ENCODE measurements at regions not wholly inside any gene's neighbourhood (a gene's known extent, or its start where the extent isn't known, plus 50 kb on each side); places are given as distances from the start of the nearest gene placed in this dataset.

- DNase-seq (ENCODE audit: low read depth), result no peak
Measured at GRCh38 chr2:104318001-104318665, 535.8 kb upstream of the POU3F3 start.

GRCh38 chr2:104321116-104321795 is 532.7 kb upstream of the POU3F3 start:
- no peak for DNase-seq (ENCODE audit: low read depth)

GRCh38 chr2:104321796-104322349 is 532.0 kb upstream of the POU3F3 start:
- no peak for DNase-seq (ENCODE audit: low read depth)

- no peak for DNase-seq (ENCODE audit: low read depth)
Measured at GRCh38 chr2:104332731-104333130, 521.2 kb upstream of the POU3F3 start.

- DNase-seq (ENCODE audit: low read depth), result no peak
Measured at GRCh38 chr2:104337869-104338268, 516.0 kb upstream of the POU3F3 start.

- DNase-seq (ENCODE audit: low read depth), result no peak
Measured at GRCh38 chr2:104340162-104340561, 513.8 kb upstream of the POU3F3 start.

- no peak for DNase-seq (ENCODE audit: low read depth)
Measured at GRCh38 chr2:104340879-104341828, 512.8 kb upstream of the POU3F3 start.

- no peak for DNase-seq (ENCODE audit: low read depth)
Measured at GRCh38 chr2:104344306-104344705, 509.6 kb upstream of the POU3F3 start.

GRCh38 chr2:104344985-104345384 is 508.9 kb upstream of the POU3F3 start:
- DNase-seq (ENCODE audit: low read depth), result no peak

- no peak for DNase-seq (ENCODE audit: low read depth)
Measured at GRCh38 chr2:104358122-104358521, 495.8 kb upstream of the POU3F3 start.

GRCh38 chr2:104361414-104361813 is 492.5 kb upstream of the POU3F3 start:
- no peak for DNase-seq (ENCODE audit: low read depth)

GRCh38 chr2:104368089-104368488 is 485.8 kb upstream of the POU3F3 start:
- DNase-seq (ENCODE audit: low read depth), result no peak

- no peak for DNase-seq (ENCODE audit: low read depth)
Measured at GRCh38 chr2:104371087-104371781, 482.7 kb upstream of the POU3F3 start.

- DNase-seq (ENCODE audit: low read depth), result no peak
Measured at GRCh38 chr2:104375206-104375605, 478.7 kb upstream of the POU3F3 start.

GRCh38 chr2:104378853-104379374 is 475.0 kb upstream of the POU3F3 start:
- DNase-seq (ENCODE audit: low read depth), result no peak

GRCh38 chr2:104384961-104385360 is 469.0 kb upstream of the POU3F3 start:
- no peak for DNase-seq (ENCODE audit: low read depth)

- no peak for DNase-seq (ENCODE audit: low read depth)
Measured at GRCh38 chr2:104385743-104386142, 468.2 kb upstream of the POU3F3 start.

GRCh38 chr2:104388296-104388695 is 465.6 kb upstream of the POU3F3 start:
- DNase-seq (ENCODE audit: low read depth), result no peak

GRCh38 chr2:104402825-104403224 is 451.1 kb upstream of the POU3F3 start:
- no peak for DNase-seq (ENCODE audit: low read depth)

- no peak for DNase-seq (ENCODE audit: low read depth)
Measured at GRCh38 chr2:104404526-104404925, 449.4 kb upstream of the POU3F3 start.

GRCh38 chr2:104405623-104406022 is 448.3 kb upstream of the POU3F3 start:
- no peak for DNase-seq (ENCODE audit: low read depth)

All from EH (cell line).